GM12875 (cell line): ENCODE measurements at regions not wholly inside any gene's neighbourhood (a gene's known extent, or its start where the extent isn't known, plus 50 kb on each side); places are given as distances from the start of the nearest gene placed in this dataset.

Source experiments
- H3K4me3 ChIP-seq: one replicate; pipeline ENCODE4 v1.5.1; 2011; ENCODE audit warnings: low read depth, low read length, control low read depth
- TF ChIP-seq, protein P1 (sequence below): IDR thresholded peaks from 2 replicates; pipeline ENCODE4 v1.5.1; 2011; ENCODE audit warnings: low read depth, mild to moderate bottlenecking, control low read depth, inconsistent platforms, low read length, moderate library complexity, borderline replicate concordance; ENCODE audit not compliant: insufficient read depth

DNA sequence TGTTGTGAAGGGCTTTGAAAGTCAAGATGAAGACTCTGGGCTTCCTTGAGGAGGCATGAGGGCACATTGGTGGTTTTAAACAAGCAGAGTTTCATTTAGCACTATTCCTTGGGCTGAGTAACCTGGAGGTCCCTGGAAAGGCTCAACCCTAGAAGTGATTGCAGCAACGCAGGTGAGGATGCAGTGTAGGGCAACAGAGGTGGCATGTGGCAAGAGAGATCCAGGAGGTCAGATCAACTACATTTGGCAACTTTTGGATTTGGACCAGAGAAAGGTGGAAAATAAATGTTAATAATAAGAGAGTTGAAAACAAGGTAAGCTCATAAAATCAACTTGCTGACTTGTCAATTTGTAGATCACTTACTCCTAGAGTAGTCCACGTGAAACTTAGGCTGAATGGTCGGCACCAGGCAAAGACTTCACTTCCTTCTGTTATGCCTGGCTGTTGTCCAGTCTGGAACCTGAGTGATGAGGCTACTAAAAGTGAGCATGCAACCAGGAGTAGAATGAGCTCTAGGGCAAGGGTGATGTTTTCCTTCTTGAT is 414.6 kb upstream of the ZMIZ1 start:
- no peak overlapping the region for H3K4me3 ChIP-seq
- TF ChIP-seq, protein P1, sequence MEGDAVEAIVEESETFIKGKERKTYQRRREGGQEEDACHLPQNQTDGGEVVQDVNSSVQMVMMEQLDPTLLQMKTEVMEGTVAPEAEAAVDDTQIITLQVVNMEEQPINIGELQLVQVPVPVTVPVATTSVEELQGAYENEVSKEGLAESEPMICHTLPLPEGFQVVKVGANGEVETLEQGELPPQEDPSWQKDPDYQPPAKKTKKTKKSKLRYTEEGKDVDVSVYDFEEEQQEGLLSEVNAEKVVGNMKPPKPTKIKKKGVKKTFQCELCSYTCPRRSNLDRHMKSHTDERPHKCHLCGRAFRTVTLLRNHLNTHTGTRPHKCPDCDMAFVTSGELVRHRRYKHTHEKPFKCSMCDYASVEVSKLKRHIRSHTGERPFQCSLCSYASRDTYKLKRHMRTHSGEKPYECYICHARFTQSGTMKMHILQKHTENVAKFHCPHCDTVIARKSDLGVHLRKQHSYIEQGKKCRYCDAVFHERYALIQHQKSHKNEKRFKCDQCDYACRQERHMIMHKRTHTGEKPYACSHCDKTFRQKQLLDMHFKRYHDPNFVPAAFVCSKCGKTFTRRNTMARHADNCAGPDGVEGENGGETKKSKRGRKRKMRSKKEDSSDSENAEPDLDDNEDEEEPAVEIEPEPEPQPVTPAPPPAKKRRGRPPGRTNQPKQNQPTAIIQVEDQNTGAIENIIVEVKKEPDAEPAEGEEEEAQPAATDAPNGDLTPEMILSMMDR, result no peak

DNA sequence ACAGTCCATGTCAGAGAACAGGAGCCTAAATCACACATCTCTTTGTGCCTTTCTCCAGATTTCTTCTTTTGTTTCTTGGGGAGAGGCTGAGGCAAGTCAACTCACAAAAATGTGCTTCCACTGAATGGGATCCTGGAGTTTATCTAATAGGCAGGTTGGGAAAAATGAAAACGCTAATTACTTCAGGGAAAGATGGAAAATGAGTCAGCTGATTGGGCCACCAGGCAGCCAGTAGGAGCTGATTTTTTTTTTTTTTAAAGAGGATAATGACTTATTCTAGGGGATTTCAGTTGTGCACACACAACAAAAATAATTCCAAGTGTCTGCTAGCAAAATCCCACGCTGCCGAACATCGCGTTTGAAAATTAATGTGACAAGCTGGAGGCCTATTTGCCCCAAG is 412.8 kb upstream of the ZMIZ1 start:
- H3K4me3 ChIP-seq, result no peak overlapping the region
- TF ChIP-seq, protein P1, result no peak

DNA sequence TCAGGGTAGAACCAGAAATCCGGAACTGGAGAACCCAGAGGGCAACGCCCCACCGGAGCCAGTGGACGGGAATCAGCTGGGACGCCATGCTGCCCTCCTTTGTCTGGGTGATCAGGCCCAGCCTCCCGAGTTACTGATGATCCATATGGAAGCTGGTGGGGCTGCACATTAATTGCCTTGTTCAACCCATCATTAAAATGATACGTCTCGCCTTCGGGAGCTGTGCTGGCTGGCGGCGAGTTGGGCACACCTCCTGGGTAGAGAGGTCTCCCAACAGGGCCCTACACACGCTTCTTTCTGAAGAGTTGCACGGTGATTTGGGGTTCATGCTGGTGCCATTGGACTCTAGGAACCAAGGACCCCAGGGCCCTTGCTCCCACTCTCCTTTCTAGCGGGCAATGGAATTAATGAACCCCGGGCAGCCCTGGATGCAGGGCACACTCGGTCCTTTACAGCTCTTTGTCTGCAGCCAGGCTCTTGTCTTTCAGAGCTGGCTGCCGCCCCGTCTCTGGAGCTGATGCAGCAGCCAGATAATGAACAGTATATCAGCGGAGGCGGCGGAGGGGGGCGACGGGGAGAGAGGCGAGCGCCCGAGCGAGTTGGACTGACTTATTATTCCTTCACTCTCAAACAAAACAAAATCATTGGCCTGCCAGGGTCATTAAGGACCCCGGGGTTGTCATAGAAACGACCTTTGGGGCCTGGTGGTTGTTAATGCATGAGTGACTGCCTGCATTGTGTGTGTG is 412.2 kb upstream of the ZMIZ1 start:
- TF ChIP-seq, protein P1, result no peak
- H3K4me3 ChIP-seq, result no peak overlapping the region

DNA sequence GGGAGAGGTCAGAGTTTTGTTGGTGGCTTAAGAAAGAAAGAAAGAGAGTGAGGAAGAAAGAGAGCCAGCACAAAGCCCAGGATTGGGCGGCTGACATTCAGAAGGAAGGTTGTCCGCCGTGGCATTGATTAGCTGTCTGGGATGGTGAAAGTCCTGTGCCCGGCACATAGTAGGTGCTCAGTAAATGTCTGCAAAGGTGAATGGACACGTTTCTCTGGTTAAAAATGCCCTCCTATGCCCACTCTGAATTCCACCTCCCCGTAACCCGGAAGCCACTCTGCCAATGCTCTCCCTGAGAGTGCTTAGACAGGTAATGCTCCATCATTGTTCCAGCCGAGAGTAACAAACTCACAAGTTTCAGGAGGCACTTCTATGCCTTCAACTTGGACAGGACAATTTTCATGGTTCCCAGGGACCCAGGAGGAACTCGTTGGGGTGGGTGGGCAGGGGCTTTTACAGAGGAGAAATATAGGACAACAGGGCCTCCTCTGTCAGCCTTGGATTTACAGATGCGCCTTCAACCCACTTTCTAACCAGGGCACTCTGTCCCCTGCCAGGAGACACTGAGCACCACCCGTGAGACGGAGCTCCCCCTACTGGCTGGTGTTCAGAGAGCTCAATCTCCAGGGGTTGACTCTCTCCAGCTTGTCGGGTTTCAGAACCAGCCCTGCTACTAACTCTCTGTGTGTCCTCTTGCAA is 411.5 kb upstream of the ZMIZ1 start:
- TF ChIP-seq, protein P1, result peak; percentile 86
- no peak overlapping the region for H3K4me3 ChIP-seq

DNA sequence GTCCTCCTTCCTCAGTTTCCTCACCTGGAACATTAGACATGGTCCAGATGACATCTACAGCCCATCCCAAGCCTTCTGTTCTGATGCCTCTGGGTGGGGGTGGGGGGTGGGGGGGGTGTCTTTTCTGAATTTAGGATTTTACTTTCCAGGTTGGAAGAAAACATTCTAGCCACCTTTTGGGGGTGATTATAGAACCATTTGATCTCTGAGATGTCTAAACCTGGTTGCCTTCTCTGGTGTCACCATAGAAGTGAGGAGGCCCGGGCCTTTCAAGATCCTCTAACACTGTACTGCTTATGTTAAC is 411.0 kb upstream of the ZMIZ1 start:
- H3K4me3 ChIP-seq, result no peak overlapping the region
- TF ChIP-seq, protein P1, result no peak

DNA sequence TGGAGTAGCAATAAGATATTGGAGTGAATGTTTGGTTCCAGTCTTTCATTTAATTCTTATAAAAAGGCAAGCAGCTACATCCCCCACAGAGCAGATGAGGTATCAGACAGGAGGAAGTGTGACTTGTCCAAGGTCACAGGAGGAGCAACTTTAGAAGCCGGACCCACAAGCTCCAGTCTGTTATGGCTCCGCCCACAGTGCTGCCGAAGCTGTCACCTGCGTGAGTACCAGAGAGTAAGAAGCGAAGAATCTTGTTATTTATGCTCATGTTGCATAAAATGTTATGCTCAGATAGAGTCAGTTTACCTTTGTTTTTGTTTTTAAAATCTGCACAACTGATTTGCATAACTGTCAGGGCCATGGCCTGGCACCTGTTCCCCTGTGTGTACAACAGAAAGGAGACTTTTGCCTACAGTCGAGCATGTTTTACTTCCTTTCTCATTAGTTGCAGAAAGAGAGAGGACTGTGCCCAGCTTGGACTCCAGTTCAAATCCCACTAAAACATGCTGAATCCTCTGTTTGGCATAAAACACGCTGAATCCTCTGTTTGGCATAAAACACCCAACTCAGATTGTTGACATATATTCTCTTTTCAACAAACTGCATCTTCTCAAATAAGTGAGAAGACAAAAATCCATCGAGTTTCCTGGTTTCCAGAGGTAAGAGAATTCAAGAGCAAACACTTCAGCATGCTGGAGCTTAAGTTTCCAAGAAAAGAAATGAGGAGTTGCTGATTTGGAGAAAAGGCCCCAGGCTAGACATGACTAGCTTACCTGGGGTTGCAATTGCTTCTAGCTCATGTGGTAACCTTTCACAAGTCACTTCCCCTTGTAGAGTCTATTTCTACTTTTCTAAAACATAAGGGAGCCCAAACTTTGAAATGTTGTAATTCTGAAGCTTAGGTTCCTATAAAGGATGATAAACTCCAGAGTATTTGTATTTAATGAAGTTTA is 409.8 kb upstream of the ZMIZ1 start:
- TF ChIP-seq, protein P1, result no peak
- no peak overlapping the region for H3K4me3 ChIP-seq
